ENCODE measurements at regions not wholly inside any gene's neighbourhood (a gene's known extent, or its start where the extent isn't known, plus 50 kb on each side); places are given as distances from the start of the nearest gene placed in this dataset.

GRCh38 chr2:187093771-187094412 lies 244.9 kb upstream of the ZSWIM2 start:
- no peak for TF ChIP-seq POLR2A (IDR thresholded peaks at IDR 0.05; ENCODE audit: low read depth, low read length)
- DNase-seq (ENCODE audit: insufficient read length, low spot score), result no peak

GRCh38 chr2:187091664-187092063 lies 242.7 kb upstream of the ZSWIM2 start:
- FAIRE-seq, result no peak
- TF ChIP-seq POLR2A (IDR thresholded peaks at IDR 0.05; ENCODE audit: low read depth, low read length), result no peak
- DNase-seq (ENCODE audit: insufficient read length, low spot score), result no peak

More at GRCh38 chr2:187093771-187094412, 244.9 kb upstream of the ZSWIM2 start:
- no peak for FAIRE-seq

GRCh38 chr2:187084524-187084923 lies 235.6 kb upstream of the ZSWIM2 start:
- no peak for TF ChIP-seq POLR2A (IDR thresholded peaks at IDR 0.05; ENCODE audit: low read depth, low read length)
- no peak for FAIRE-seq
- DNase-seq (ENCODE audit: insufficient read length, low spot score), result no peak

GRCh38 chr2:187081461-187081860 lies 232.5 kb upstream of the ZSWIM2 start:
- DNase-seq (ENCODE audit: insufficient read length, low spot score) (no peak), FAIRE-seq (no peak)
- no peak for TF ChIP-seq POLR2A (IDR thresholded peaks at IDR 0.05; ENCODE audit: low read depth, low read length)

- FAIRE-seq, result no peak
- no peak for TF ChIP-seq POLR2A (IDR thresholded peaks at IDR 0.05; ENCODE audit: low read depth, low read length)
Observed at GRCh38 chr2:187079901-187080300, 230.9 kb upstream of the ZSWIM2 start.

GRCh38 chr2:187078297-187078696 lies 229.3 kb upstream of the ZSWIM2 start:
- TF ChIP-seq POLR2A (IDR thresholded peaks at IDR 0.05; ENCODE audit: low read depth, low read length), result no peak

More at GRCh38 chr2:187079901-187080300, 230.9 kb upstream of the ZSWIM2 start:
- no peak for DNase-seq (ENCODE audit: insufficient read length, low spot score)

GRCh38 chr2:187075671-187076070 lies 226.7 kb upstream of the ZSWIM2 start:
- no peak for TF ChIP-seq POLR2A (IDR thresholded peaks at IDR 0.05; ENCODE audit: low read depth, low read length)
- no peak for DNase-seq (ENCODE audit: insufficient read length, low spot score)
- FAIRE-seq, result no peak

More at GRCh38 chr2:187078297-187078696, 229.3 kb upstream of the ZSWIM2 start:
- DNase-seq (ENCODE audit: insufficient read length, low spot score) (no peak), FAIRE-seq (no peak)

GRCh38 chr2:187075199-187075635 lies 226.2 kb upstream of the ZSWIM2 start:
- DNase-seq (ENCODE audit: insufficient read length, low spot score) (no peak), FAIRE-seq (no peak)
- no peak for TF ChIP-seq POLR2A (IDR thresholded peaks at IDR 0.05; ENCODE audit: low read depth, low read length)

- FAIRE-seq, result no peak
- no peak for TF ChIP-seq POLR2A (IDR thresholded peaks at IDR 0.05; ENCODE audit: low read depth, low read length)
Observed at GRCh38 chr2:187058198-187058597, 209.2 kb upstream of the ZSWIM2 start.

GRCh38 chr2:187057466-187057865 lies 208.5 kb upstream of the ZSWIM2 start:
- FAIRE-seq (no peak), DNase-seq (ENCODE audit: insufficient read length, low spot score) (no peak)
- TF ChIP-seq POLR2A (IDR thresholded peaks at IDR 0.05; ENCODE audit: low read depth, low read length), result no peak

More at GRCh38 chr2:187058198-187058597, 209.2 kb upstream of the ZSWIM2 start:
- DNase-seq (ENCODE audit: insufficient read length, low spot score), result no peak

- FAIRE-seq, result no peak
- DNase-seq (ENCODE audit: insufficient read length, low spot score), result no peak
- no peak for TF ChIP-seq POLR2A (IDR thresholded peaks at IDR 0.05; ENCODE audit: low read depth, low read length)
Observed at GRCh38 chr2:187056416-187057334, 207.7 kb upstream of the ZSWIM2 start.

GRCh38 chr2:187055463-187055862 lies 206.5 kb upstream of the ZSWIM2 start:
- DNase-seq (ENCODE audit: insufficient read length, low spot score) (no peak), FAIRE-seq (no peak)
- no peak for TF ChIP-seq POLR2A (IDR thresholded peaks at IDR 0.05; ENCODE audit: low read depth, low read length)

- DNase-seq (ENCODE audit: insufficient read length, low spot score), result no peak
- TF ChIP-seq POLR2A (IDR thresholded peaks at IDR 0.05; ENCODE audit: low read depth, low read length), result no peak
- no peak for FAIRE-seq
Observed at GRCh38 chr2:187054501-187055319, 205.7 kb upstream of the ZSWIM2 start.

GRCh38 chr2:187051350-187051749 lies 202.4 kb upstream of the ZSWIM2 start:
- no peak for TF ChIP-seq POLR2A (IDR thresholded peaks at IDR 0.05; ENCODE audit: low read depth, low read length)
- FAIRE-seq, result no peak
- no peak for DNase-seq (ENCODE audit: insufficient read length, low spot score)
